ENCODE measurements at regions not wholly inside any gene's neighbourhood (a gene's known extent, or its start where the extent isn't known, plus 50 kb on each side); places are given as distances from the start of the nearest gene placed in this dataset.

GRCh38 chr16:6494716-6495115, 837.9 kb upstream of the RBFOX1 start:
- H3K27ac Mint-ChIP-seq, result no peak overlapping the region
- peaks cover 1 to 4% of the 10 kb centered on the region in 2 donors for H3K9me3 Mint-ChIP-seq
- H3K4me3 Mint-ChIP-seq, result no peak overlapping the region
- H3K4me1 Mint-ChIP-seq (ENCODE audit: low read depth), result no peaks in the 10 kb centered on the region
- no peaks in the 10 kb centered on the region for H3K36me3 Mint-ChIP-seq (ENCODE audit: insufficient read depth in 2 of 2)
- ATAC-seq (replicated peaks in 1 of 2), result no peak
- no peaks in the 10 kb centered on the region for H3K27me3 Mint-ChIP-seq (ENCODE audit: low read depth)
- DNase-seq, result no peak

- Mint-ChIP-seq H3K9me3 (peaks cover 1 to 2% of the 10 kb centered on the region in 2 donors), H3K36me3 (ENCODE audit: insufficient read depth in 2 of 2) (no peaks in the 10 kb centered on the region), H3K27ac (no peak overlapping the region), H3K4me1 (ENCODE audit: low read depth) (no peaks in the 10 kb centered on the region), H3K27me3 (ENCODE audit: low read depth) (no peaks in the 10 kb centered on the region), H3K4me3 (no peak overlapping the region)
- no peak for ATAC-seq (replicated peaks in 1 of 2)
- no peak for DNase-seq
Measured at GRCh38 chr16:6493555-6493954, 839.1 kb upstream of the RBFOX1 start.

- no peak for ATAC-seq (replicated peaks in 1 of 2)
- H3K4me1 Mint-ChIP-seq (ENCODE audit: low read depth), result no peaks in the 10 kb centered on the region
- no peak for DNase-seq
- no peak overlapping the region for H3K4me3 Mint-ChIP-seq
- no peaks in the 10 kb centered on the region for H3K36me3 Mint-ChIP-seq (ENCODE audit: insufficient read depth in 2 of 2)
- H3K9me3 Mint-ChIP-seq, result peaks cover 1 to 4% of the 10 kb centered on the region in 2 donors
- H3K27me3 Mint-ChIP-seq (ENCODE audit: low read depth), result no peaks in the 10 kb centered on the region
- H3K27ac Mint-ChIP-seq, result no peak overlapping the region
Measured at GRCh38 chr16:6492742-6493141, 839.9 kb upstream of the RBFOX1 start.

- Mint-ChIP-seq H3K9me3 (peaks cover 2% of the 10 kb centered on the region in 2 donors), H3K4me1 (ENCODE audit: low read depth) (no peaks in the 10 kb centered on the region), H3K4me3 (no peak overlapping the region), H3K36me3 (ENCODE audit: insufficient read depth in 2 of 2) (peaks cover 0 to 6% of the 10 kb centered on the region in 2 donors), H3K27me3 (ENCODE audit: low read depth) (peaks cover 8% of the 10 kb centered on the region), H3K27ac (no peak overlapping the region)
- no peak for ATAC-seq (replicated peaks in 1 of 2)
- DNase-seq, result no peak
Measured at GRCh38 chr16:6484935-6485334, 847.7 kb upstream of the RBFOX1 start.

- H3K4me3 Mint-ChIP-seq, result no peak overlapping the region
- peaks cover 8% of the 10 kb centered on the region for H3K27me3 Mint-ChIP-seq (ENCODE audit: low read depth)
- no peaks in the 10 kb centered on the region for H3K4me1 Mint-ChIP-seq (ENCODE audit: low read depth)
- H3K36me3 Mint-ChIP-seq (ENCODE audit: insufficient read depth in 2 of 2), result peaks cover 0 to 6% of the 10 kb centered on the region in 2 donors
- no peak for DNase-seq
- ATAC-seq (replicated peaks in 1 of 2), result no peak
- H3K9me3 Mint-ChIP-seq, result peaks cover 2% of the 10 kb centered on the region in 2 donors
- no peak overlapping the region for H3K27ac Mint-ChIP-seq
Measured at GRCh38 chr16:6484081-6484480, 848.6 kb upstream of the RBFOX1 start.

GRCh38 chr16:6483469-6484033, 849.1 kb upstream of the RBFOX1 start:
- peaks cover 2% of the 10 kb centered on the region in 2 donors for H3K9me3 Mint-ChIP-seq
- no peak for DNase-seq
- H3K27me3 Mint-ChIP-seq (ENCODE audit: low read depth), result peaks cover 8% of the 10 kb centered on the region
- H3K27ac Mint-ChIP-seq, result no peak overlapping the region
- H3K4me1 Mint-ChIP-seq (ENCODE audit: low read depth), result no peaks in the 10 kb centered on the region
- H3K36me3 Mint-ChIP-seq (ENCODE audit: insufficient read depth in 2 of 2), result peaks cover 0 to 6% of the 10 kb centered on the region in 2 donors
- ATAC-seq (replicated peaks in 1 of 2), result no peak
- H3K4me3 Mint-ChIP-seq, result no peak overlapping the region

DNA sequence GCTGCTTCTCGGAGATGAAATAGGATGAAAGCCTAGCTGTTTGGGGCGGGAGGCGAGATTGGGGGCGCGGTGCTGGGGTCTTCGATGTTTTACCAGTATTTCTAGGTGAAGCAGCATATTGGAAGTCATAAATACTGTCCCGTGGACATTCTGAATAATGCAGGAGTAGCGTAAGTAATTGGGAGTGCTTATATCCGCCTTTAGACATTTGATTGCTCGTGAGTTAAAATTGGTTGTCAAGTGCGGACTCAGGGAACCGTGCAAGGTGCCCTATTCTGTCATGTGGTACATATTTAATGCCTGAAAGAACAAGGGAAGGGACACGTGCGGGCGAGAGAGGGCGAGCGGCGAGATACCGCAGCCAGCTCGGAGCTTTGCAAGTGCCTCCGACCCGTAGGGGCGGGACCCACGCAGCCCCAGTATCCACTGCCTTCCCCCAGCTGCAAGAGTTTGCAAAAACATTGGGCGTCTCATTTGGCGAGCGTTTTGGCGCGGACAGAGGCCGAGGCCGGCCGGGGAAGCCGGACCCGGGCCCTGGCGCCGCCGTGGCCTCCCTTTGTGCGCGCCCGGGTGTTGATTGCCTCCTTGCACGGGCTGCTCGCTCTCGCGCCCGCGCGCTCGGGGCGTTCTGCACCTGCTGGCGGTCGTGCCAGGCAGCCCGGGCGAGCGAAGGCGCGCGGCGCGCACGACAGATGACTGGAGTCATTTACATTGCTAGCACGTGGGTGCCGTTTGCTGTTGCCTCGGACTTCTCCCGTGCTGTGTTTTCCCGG, 849.8 kb upstream of the RBFOX1 start:
- Mint-ChIP-seq H3K36me3 (ENCODE audit: insufficient read depth in 2 of 2) (peaks cover 0 to 6% of the 10 kb centered on the region in 2 donors), H3K27me3 (ENCODE audit: low read depth) (peaks cover 8% of the 10 kb centered on the region), H3K4me3 (no peak overlapping the region), H3K4me1 (ENCODE audit: low read depth) (no peaks in the 10 kb centered on the region), H3K27ac (no peak overlapping the region), H3K9me3 (peaks cover under 1 to 2% of the 10 kb centered on the region in 2 donors)
- DNase-seq, result no peak
- no peak for ATAC-seq (replicated peaks in 1 of 2)

DNA sequence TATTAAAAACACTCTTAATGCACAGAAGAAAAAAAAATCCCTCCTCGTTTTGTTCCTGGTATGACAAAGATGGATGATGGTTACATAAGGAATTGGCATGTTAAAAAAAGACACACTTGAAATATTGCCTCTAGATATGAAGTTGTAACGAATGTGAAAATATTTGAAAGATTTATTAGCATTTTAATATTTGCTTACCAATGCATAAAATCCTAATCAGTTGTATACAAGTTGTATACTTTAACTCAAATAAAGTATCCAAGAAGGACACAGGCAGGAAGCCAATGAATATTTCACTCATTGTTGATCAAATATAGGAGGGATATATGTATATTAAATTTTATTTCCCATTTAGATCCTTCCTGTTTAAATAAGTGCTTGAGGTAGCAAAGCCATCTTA, 850.8 kb upstream of the RBFOX1 start:
- Mint-ChIP-seq H3K9me3 (peaks cover 2 to 4% of the 10 kb centered on the region in 2 donors), H3K27me3 (ENCODE audit: low read depth) (peaks cover 8% of the 10 kb centered on the region), H3K27ac (no peak overlapping the region), H3K4me3 (no peak overlapping the region), H3K4me1 (ENCODE audit: low read depth) (no peaks in the 10 kb centered on the region), H3K36me3 (ENCODE audit: insufficient read depth in 2 of 2) (peaks cover 0 to 6% of the 10 kb centered on the region in 2 donors)
- no peak for DNase-seq
- ATAC-seq (replicated peaks in 1 of 2), result no peak

- ATAC-seq (replicated peaks in 1 of 2) (no peak), DNase-seq (no peak)
- Mint-ChIP-seq H3K4me3 (no peak overlapping the region), H3K27ac (no peak overlapping the region), H3K4me1 (ENCODE audit: low read depth) (no peaks in the 10 kb centered on the region), H3K9me3 (peaks cover 18 to 25% of the 10 kb centered on the region in 2 donors), H3K27me3 (ENCODE audit: low read depth) (no peaks in the 10 kb centered on the region), H3K36me3 (ENCODE audit: insufficient read depth in 2 of 2) (peaks cover 2 to 3% of the 10 kb centered on the region in 2 donors)
Measured at GRCh38 chr16:6453742-6454141, 878.9 kb upstream of the RBFOX1 start.

DNA sequence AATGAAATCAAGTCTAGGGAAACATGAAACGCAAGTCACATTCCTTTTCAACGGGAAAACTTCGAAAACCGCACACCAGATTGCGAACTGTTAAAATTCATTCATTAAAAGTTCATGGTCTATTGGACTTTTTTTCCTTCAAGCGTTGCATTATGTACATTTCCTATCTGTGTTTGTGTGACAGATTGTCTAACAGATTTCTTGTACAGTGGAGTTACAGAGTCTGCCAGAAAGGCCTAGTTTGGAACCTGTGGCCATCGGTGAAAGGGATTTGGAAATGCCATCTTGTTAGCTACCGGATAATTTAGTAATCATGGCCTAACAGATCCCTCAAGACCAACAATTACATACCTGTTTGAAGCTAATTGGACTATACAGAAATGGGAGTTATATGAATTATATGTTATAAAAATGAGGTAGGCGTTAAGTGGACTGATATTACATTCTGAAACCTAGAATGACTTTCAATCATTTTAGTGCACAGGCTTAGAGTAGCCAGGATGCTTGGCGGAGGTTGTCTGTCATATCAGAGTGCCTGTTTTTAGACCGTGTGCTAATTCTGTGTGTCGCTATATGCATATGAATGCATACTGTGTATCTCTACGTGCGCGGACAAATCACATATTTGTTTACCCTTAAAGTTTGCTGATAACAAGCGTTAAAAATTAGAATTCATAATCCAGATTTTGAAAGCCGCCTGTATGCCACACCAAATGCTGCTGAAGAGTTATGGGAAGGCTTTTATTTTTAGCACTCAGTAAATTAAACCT, 885.4 kb upstream of the RBFOX1 start:
- H3K27me3 Mint-ChIP-seq (ENCODE audit: low read depth), result no peaks in the 10 kb centered on the region
- ATAC-seq (replicated peaks in 1 of 2) (no peak), DNase-seq (no peak)
- peaks cover 1 to 2% of the 10 kb centered on the region in 2 donors for H3K36me3 Mint-ChIP-seq (ENCODE audit: insufficient read depth in 2 of 2)
- no peak overlapping the region for H3K4me3 Mint-ChIP-seq
- H3K9me3 Mint-ChIP-seq, result peaks cover 11 to 14% of the 10 kb centered on the region in 2 donors
- no peak overlapping the region for H3K27ac Mint-ChIP-seq
- no peaks in the 10 kb centered on the region for H3K4me1 Mint-ChIP-seq (ENCODE audit: low read depth)

DNA sequence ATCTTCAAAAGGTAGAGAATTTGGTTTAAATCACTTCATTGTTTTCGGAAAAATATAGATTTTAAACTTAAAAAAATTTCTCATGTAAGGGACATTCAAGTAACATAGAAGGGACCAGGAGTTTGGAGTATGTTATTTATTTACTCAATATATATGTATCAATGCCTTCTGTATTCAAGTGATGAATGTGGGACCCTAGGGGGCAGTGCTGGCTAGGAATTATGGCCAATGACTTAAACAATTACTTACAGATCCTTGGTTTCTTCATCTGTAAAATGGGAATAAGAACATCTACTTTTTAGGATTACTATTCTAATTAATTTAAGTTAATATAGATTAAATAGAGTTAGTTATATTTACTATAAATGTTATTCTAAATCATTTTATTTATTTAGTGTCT, 886.3 kb upstream of the RBFOX1 start:
- DNase-seq (no peak), ATAC-seq (replicated peaks in 1 of 2) (no peak)
- H3K4me1 Mint-ChIP-seq (ENCODE audit: low read depth), result no peaks in the 10 kb centered on the region
- H3K36me3 Mint-ChIP-seq (ENCODE audit: insufficient read depth in 2 of 2), result no peaks in the 10 kb centered on the region
- no peak overlapping the region for H3K27ac Mint-ChIP-seq
- H3K9me3 Mint-ChIP-seq, result peaks cover 6 to 7% of the 10 kb centered on the region in 2 donors
- no peak overlapping the region for H3K4me3 Mint-ChIP-seq
- H3K27me3 Mint-ChIP-seq (ENCODE audit: low read depth), result no peaks in the 10 kb centered on the region

DNA sequence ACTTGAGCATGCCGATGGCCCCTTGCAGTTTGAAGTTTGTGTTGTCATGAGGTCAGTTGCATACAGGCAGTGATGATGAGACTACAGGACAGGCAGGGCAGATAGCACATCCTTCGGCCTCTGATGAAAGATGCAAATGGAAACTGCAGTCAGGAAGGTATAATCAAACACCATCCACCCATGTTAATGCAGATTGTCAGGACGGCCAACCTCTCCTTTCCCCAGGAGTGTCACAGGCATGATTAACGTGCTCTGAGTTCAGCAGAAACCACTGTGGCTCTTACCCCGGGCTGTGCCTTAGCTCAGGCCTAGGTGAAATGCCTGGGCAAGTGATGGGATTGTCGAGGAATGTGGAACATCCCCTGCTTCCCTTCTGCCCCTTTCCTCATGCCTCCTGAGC, 893.5 kb upstream of the RBFOX1 start:
- Mint-ChIP-seq H3K9me3 (peaks cover 12 to 15% of the 10 kb centered on the region in 2 donors), H3K36me3 (ENCODE audit: insufficient read depth in 2 of 2) (no peaks in the 10 kb centered on the region), H3K27ac (no peak overlapping the region), H3K27me3 (ENCODE audit: low read depth) (no peaks in the 10 kb centered on the region), H3K4me3 (no peak overlapping the region), H3K4me1 (ENCODE audit: low read depth) (no peaks in the 10 kb centered on the region)
- ATAC-seq (replicated peaks in 1 of 2), result no peak
- no peak for DNase-seq

- ATAC-seq (replicated peaks in 1 of 2) (no peak), DNase-seq (no peak)
- H3K9me3 Mint-ChIP-seq, result peaks cover 10 to 12% of the 10 kb centered on the region in 2 donors
- H3K4me1 Mint-ChIP-seq (ENCODE audit: low read depth), result no peaks in the 10 kb centered on the region
- H3K4me3 Mint-ChIP-seq, result no peak overlapping the region
- H3K27me3 Mint-ChIP-seq (ENCODE audit: low read depth), result no peaks in the 10 kb centered on the region
- H3K36me3 Mint-ChIP-seq (ENCODE audit: insufficient read depth in 2 of 2), result no peaks in the 10 kb centered on the region
- H3K27ac Mint-ChIP-seq, result no peak overlapping the region
Measured at GRCh38 chr16:6428861-6429260, 903.8 kb upstream of the RBFOX1 start.
